BE2C (cell line): ENCODE measurements at regions not wholly inside any gene's neighbourhood (a gene's known extent, or its start where the extent isn't known, plus 50 kb on each side); places are given as distances from the start of the nearest gene placed in this dataset.
"Not testable (repeated sequence)": the region's sequence is repeated elsewhere in the genome, so short reads cannot be mapped to it uniquely, and the experiment has no call there.

Source experiments
- DNase-seq: peaks from one replicate; pipeline ENCODE4 v3.0.0-alpha.2; 2020
- H3K27me3 ChIP-seq: fragments of 250-450 bp; sonication (Bioruptor Pico); 2 replicates; pipeline ENCODE4 v1.5.1; 2020; ENCODE audit warnings: mild to moderate bottlenecking
- H3K36me3 ChIP-seq: fragments of 250-450 bp; sonication (Bioruptor Pico); 2 replicates; pipeline ENCODE4 v1.5.1; 2020; ENCODE audit warnings: mild to moderate bottlenecking
- H3K4me1 ChIP-seq: fragments of 250-450 bp; sonication (Bioruptor Pico); 2 replicates; pipeline ENCODE4 v1.5.1; 2020
- H3K4me3 ChIP-seq: 2 replicates; pipeline ENCODE4 v1.5.1; 2011; ENCODE audit warnings: low read depth, low read length
- H3K9me3 ChIP-seq: fragments of 250-450 bp; sonication (Bioruptor Pico); 2 replicates; pipeline ENCODE4 v1.5.1; 2020
- CTCF ChIP-seq: IDR thresholded peaks from 2 replicates; pipeline ENCODE4 v1.5.1; 2012; ENCODE audit warnings: mild to moderate bottlenecking, low read depth, low read length

DNA sequence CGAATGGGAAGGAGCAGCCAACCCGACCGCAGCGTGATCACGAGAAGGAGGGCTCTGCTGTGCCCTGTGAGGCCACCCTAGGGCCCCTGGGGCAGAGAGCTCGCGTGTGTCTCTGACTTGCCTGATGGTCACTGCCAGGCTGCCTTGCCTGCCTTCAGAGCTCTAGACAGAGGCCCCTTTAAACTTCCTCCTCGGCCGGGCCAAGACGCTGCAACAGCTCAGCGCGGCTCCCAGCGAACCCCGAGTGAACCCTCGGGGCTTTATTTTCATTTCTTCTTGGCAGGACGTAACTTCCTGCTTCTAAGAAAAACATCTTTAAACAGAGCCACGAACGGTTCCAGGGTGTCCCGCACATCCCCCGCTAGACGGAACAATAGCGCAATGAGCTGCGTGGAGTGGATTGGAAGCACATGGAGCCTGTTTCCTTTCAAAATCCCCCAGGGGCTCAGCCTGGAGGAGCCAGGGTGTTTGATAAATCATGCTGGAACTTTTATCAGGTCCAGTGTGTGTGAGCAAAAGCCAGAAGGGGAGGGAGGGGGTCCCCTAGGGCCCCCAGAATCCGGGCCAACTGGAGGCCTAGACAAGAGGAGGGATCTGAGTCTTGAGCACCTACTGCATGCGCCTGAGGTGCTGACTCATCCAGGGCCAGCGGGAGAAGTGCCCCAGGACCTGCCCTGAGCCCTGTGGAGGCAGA is 134.1 kb upstream of the GDF10 start:
- Histone ChIP-seq H3K9me3 (no peaks in the 10 kb centered on the region), H3K27me3 (no peaks in the 10 kb centered on the region), H3K4me1 (no peaks in the 10 kb centered on the region), H3K4me3 (no peak overlapping the region), H3K36me3 (no peaks in the 10 kb centered on the region)
- no peak for TF ChIP-seq CTCF
- DNase-seq, result no peak

GRCh38 chr10:47166405-47166777 is 133.6 kb upstream of the GDF10 start:
- H3K9me3 ChIP-seq, result no peaks in the 10 kb centered on the region
- H3K4me3 ChIP-seq, result no peak overlapping the region
- H3K4me1 ChIP-seq, result no peaks in the 10 kb centered on the region
- no peak for DNase-seq
- no peaks in the 10 kb centered on the region for H3K27me3 ChIP-seq
- no peaks in the 10 kb centered on the region for H3K36me3 ChIP-seq
- no peak for TF ChIP-seq CTCF

DNA sequence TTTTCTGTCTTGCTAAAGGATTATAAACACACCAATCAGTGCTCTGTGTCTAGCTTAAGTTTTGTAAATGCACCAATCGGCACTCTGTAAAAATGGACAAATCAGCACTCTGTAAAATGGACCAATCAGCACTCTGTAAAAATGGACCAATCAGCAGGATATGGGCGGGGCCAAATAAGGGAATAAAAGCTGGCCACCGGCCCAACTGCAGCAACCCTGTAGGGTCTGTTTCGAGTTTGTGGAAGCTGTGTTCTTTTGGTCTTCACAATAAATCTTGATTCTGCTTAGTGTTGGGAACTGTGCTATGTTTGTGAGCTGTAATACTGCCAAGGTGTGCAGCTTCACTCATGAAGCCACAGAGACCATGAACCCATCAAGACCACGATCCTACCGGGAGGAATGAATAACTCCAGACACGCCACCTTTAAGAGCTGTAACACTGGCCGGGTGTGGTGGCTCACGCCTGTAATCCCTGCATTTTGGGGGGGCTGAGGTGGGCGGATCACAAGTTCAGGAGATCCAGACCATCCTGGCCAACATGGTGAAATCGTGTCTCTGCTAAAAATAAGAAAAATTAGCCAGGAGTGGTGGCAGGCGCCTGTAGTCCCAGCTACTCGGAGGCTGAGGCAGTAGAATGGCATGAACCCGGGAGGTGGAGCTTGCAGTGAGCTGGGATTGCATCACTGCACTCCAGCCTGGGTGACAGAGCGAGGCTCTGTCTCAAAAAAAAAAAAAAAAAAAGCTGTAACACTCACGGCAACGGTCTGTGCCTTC is 133.0 kb upstream of the GDF10 start:
- H3K4me1 ChIP-seq, H3K36me3 ChIP-seq, H3K4me3 ChIP-seq, H3K27me3 ChIP-seq, DNase-seq, H3K9me3 ChIP-seq: not testable (repeated sequence)

- no peak for DNase-seq
- no peak for TF ChIP-seq CTCF
- no peaks in the 10 kb centered on the region for H3K4me1 ChIP-seq
- H3K9me3 ChIP-seq, result no peaks in the 10 kb centered on the region
- no peaks in the 10 kb centered on the region for H3K36me3 ChIP-seq
- no peak overlapping the region for H3K4me3 ChIP-seq
- no peaks in the 10 kb centered on the region for H3K27me3 ChIP-seq
Observed at GRCh38 chr10:47167591-47167990, 132.4 kb upstream of the GDF10 start.

DNA sequence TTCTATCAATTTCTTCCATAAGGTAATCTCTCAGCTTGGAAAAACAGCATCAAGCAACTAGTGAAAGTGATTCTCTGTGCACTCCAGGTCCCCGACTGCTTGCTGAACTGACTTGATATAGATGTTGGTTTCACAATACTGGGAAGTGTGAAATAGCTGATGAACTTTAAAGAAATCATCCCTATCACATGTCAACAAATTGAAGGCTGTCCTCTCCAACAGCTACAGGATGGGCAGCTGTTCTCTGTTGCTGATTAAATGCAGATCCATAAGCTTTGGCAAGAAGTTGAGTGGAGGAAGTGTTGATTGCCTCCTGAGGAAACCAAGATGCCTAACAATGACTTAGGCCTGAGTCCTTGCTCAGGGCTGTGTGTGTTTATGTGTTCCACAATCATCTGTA is 130.4 kb upstream of the GDF10 start:
- Histone ChIP-seq H3K4me1 (no peaks in the 10 kb centered on the region), H3K27me3 (no peaks in the 10 kb centered on the region), H3K36me3 (no peaks in the 10 kb centered on the region), H3K4me3 (no peak overlapping the region), H3K9me3 (no peaks in the 10 kb centered on the region)
- DNase-seq, result no peak
- TF ChIP-seq CTCF, result no peak

- no peak for DNase-seq
- no peaks in the 10 kb centered on the region for H3K27me3 ChIP-seq
Observed at GRCh38 chr10:47173929-47174442, 126.0 kb upstream of the GDF10 start.

More at GRCh38 chr10:47173929-47174442, 126.0 kb upstream of the GDF10 start:
- H3K36me3 ChIP-seq, result no peaks in the 10 kb centered on the region
- no peak overlapping the region for H3K4me3 ChIP-seq
- TF ChIP-seq CTCF, result no peak
- H3K4me1 ChIP-seq, result no peaks in the 10 kb centered on the region
- H3K9me3 ChIP-seq, result no peaks in the 10 kb centered on the region
